ENCODE measurements at regions not wholly inside any gene's neighbourhood (a gene's known extent, or its start where the extent isn't known, plus 50 kb on each side); places are given as distances from the start of the nearest gene placed in this dataset.

GRCh38 chrX:10022273-10022541 lies 55.0 kb downstream of the CLDN34 start:
- TF ChIP-seq CTCF (IDR thresholded peaks at IDR 0.05) (no peak), POLR2A (IDR thresholded peaks at IDR 0.05; ENCODE audit: low read depth) (no peak), POLR2AphosphoS5 (IDR thresholded peaks at IDR 0.05) (no peak), EP300 (IDR thresholded peaks at IDR 0.05) (no peak)

Measured in esophagus muscularis mucosa (tissue), 4 donors.